Peyer's patch (tissue), 4 donors: ENCODE measurements at regions not wholly inside any gene's neighbourhood (a gene's known extent, or its start where the extent isn't known, plus 50 kb on each side); places are given as distances from the start of the nearest gene placed in this dataset.

ENCODE experiments used
- POLR2A ChIP-seq, 2 donors: fragments of 450-650 bp; IDR thresholded peaks; one replicate each; pipeline ENCODE4 v1.5.1; 2017; ENCODE audit warnings: antibody characterized with exemption in 2 of 2, mild to moderate bottlenecking in 2 of 2, moderate library complexity in 2 of 2
- TF ChIP-seq, protein P1 (sequence below), 6 experiments: fragments of 450-650 bp in 4 of 6; fragments of 200-600 bp in 2 of 6; sonication (generic) in 1 of 6; IDR thresholded peaks; one replicate each; pipeline ENCODE4 v1.5.1; 2017 to 2019; ENCODE audit warnings: antibody characterized with exemption in 6 of 6, mild to moderate bottlenecking in 3 of 6, moderate library complexity in 1 of 6

DNA sequence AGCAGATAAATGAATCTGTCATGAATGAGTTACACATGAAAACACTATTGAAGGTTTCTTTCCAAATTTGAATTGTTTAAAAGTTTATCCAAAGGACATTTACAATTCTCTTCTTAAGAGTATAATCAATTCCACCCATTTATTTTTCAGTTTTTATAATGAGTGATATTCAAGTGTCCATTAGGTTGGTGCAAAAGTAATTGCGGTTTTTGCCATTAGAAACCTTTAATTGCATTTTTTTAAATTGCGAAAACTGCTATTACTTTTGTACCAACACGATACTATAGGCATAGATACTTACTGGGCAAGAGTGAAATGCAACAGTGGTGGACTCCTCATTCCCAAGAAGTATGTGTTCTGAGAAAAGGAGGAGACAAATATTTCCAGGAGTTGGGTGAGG is 422.7 kb upstream of the MON1B start:
- no peak for TF ChIP-seq POLR2A (IDR thresholded peaks at IDR 0.05)
- TF ChIP-seq, protein P1, sequence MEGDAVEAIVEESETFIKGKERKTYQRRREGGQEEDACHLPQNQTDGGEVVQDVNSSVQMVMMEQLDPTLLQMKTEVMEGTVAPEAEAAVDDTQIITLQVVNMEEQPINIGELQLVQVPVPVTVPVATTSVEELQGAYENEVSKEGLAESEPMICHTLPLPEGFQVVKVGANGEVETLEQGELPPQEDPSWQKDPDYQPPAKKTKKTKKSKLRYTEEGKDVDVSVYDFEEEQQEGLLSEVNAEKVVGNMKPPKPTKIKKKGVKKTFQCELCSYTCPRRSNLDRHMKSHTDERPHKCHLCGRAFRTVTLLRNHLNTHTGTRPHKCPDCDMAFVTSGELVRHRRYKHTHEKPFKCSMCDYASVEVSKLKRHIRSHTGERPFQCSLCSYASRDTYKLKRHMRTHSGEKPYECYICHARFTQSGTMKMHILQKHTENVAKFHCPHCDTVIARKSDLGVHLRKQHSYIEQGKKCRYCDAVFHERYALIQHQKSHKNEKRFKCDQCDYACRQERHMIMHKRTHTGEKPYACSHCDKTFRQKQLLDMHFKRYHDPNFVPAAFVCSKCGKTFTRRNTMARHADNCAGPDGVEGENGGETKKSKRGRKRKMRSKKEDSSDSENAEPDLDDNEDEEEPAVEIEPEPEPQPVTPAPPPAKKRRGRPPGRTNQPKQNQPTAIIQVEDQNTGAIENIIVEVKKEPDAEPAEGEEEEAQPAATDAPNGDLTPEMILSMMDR (IDR thresholded peaks at IDR 0.05): no peak
